Gastroesophageal sphincter (tissue), 3 donors: ENCODE measurements at regions not wholly inside any gene's neighbourhood (a gene's known extent, or its start where the extent isn't known, plus 50 kb on each side); places are given as distances from the start of the nearest gene placed in this dataset.

Experiments used
- CTCF ChIP-seq, 4 experiments: fragments of 200-600 bp in 2 of 4; fragments of 450-650 bp in 2 of 4; sonication (generic) in 1 of 4; IDR thresholded peaks; one replicate each; pipeline ENCODE4 v1.5.1; 2017 to 2019; ENCODE audit warnings: antibody characterized with exemption in 4 of 4, mild to moderate bottlenecking in 2 of 4, moderate library complexity in 2 of 4
- POLR2A ChIP-seq, 2 donors: fragments of 450-650 bp; IDR thresholded peaks; one replicate each; pipeline ENCODE4 v1.6.1; 2017; ENCODE audit warnings: antibody characterized with exemption in 2 of 2, mild to moderate bottlenecking in 2 of 2, moderate library complexity in 1 of 2

- no peak for TF ChIP-seq POLR2A (IDR thresholded peaks at IDR 0.05)
- no peak for TF ChIP-seq CTCF (IDR thresholded peaks at IDR 0.05)
Measured at GRCh38 chr1:5308249-5308648, 653.8 kb downstream of the AJAP1 start.
